Keratinocyte (primary cell): ENCODE measurements at regions not wholly inside any gene's neighbourhood (a gene's known extent, or its start where the extent isn't known, plus 50 kb on each side); places are given as distances from the start of the nearest gene placed in this dataset.

ENCODE experiments used
- DNase-seq: peaks from one replicate; pipeline ENCODE4 v3.0.0-alpha.2; 2011; ENCODE audit warnings: low read depth, missing footprints, low spot score
- FAIRE-seq: peaks from 2 replicates; lab custom pipeline; 2011; peaks lifted over from hg19 to GRCh38; lab: Jason Lieb, UNC
- H2AFZ ChIP-seq: 2 replicates; pipeline ENCODE4 v1.6.0; 2012; ENCODE audit warnings: low read length, control low read depth, inconsistent platforms; ENCODE audit not compliant: control insufficient read depth
- H3K27ac ChIP-seq: 2 replicates; pipeline ENCODE4 v1.5.1; 2011; ENCODE audit warnings: low read length; ENCODE audit not compliant: control insufficient read depth, insufficient read depth
- H3K27me3 ChIP-seq: 3 replicates; pipeline ENCODE4 v1.6.0; 2011; ENCODE audit warnings: low read length; ENCODE audit not compliant: control insufficient read depth, insufficient read depth; ENCODE audit errors: extremely low read depth
- H3K36me3 ChIP-seq, 2 experiments: 2 replicates in 1 of 2; 3 replicates in 1 of 2; pipeline ENCODE4 v1.5.1; 2011; ENCODE audit warnings: low read length in 2 of 2, mild to moderate bottlenecking in 1 of 2; ENCODE audit not compliant: control insufficient read depth in 2 of 2, insufficient read depth in 2 of 2; ENCODE audit errors: extremely low read depth in 1 of 2
- H3K4me1 ChIP-seq: 3 replicates; pipeline ENCODE4 v1.5.1; 2011; ENCODE audit warnings: low read length; ENCODE audit not compliant: control insufficient read depth, insufficient read depth; ENCODE audit errors: extremely low read depth
- H3K4me2 ChIP-seq: 3 replicates; pipeline ENCODE4 v1.6.0; 2011; ENCODE audit warnings: low read depth, low read length; ENCODE audit not compliant: control insufficient read depth, insufficient read depth; ENCODE audit errors: extremely low read depth
- H3K4me3 ChIP-seq, 3 experiments: fragments of 200-600 bp in 1 of 3; sonication (generic) in 1 of 3; 2 replicates in 2 of 3; 3 replicates in 1 of 3; pipeline ENCODE4 v1.5.1; 2011 to 2016; ENCODE audit warnings: low read length in 3 of 3, mild to moderate bottlenecking in 3 of 3, control low read depth in 2 of 3, inconsistent platforms in 1 of 3, low read depth in 1 of 3, mixed read lengths in 1 of 3, mixed run types in 1 of 3, moderate library complexity in 1 of 3; ENCODE audit not compliant: control insufficient read depth in 2 of 3, insufficient read depth in 2 of 3; ENCODE audit errors: extremely low read depth in 1 of 3
- H3K79me2 ChIP-seq: 2 replicates; pipeline ENCODE4 v1.6.0; 2012; ENCODE audit warnings: low read length; ENCODE audit not compliant: control insufficient read depth, insufficient read depth
- H3K9ac ChIP-seq: 3 replicates; pipeline ENCODE4 v1.6.0; 2011; ENCODE audit warnings: low read length; ENCODE audit not compliant: control insufficient read depth, insufficient read depth; ENCODE audit errors: extremely low read depth
- H3K9me1 ChIP-seq: 3 replicates; pipeline ENCODE4 v1.6.0; 2011; ENCODE audit warnings: low read length; ENCODE audit not compliant: control insufficient read depth, insufficient read depth; ENCODE audit errors: extremely low read depth
- H3K9me3 ChIP-seq: 2 replicates; pipeline ENCODE4 v1.5.1; 2012; ENCODE audit warnings: low read depth, low read length; ENCODE audit not compliant: control insufficient read depth
- H4K20me1 ChIP-seq: 3 replicates; pipeline ENCODE4 v1.6.0; 2011; ENCODE audit warnings: low read length; ENCODE audit not compliant: control insufficient read depth, insufficient read depth; ENCODE audit errors: extremely low read depth
- EZH2 ChIP-seq: IDR thresholded peaks from one replicate; pipeline ENCODE4 v1.6.1; 2012; ENCODE audit warnings: inconsistent platforms, mild to moderate bottlenecking, low read length, moderate library complexity
- dilution Hi-C: fragments of 300-500 bp; cut with MboI; formaldehyde crosslinking; loops from one replicate; pipeline ENCODE4 v1.7.0; 2020; ENCODE audit warnings: low sequenced_read_pairs; ENCODE audit not compliant: extremely low pct_ligation_motif_present
- TF ChIP-seq, protein P1 (sequence below), 3 experiments: IDR thresholded peaks in 1 of 3; conservative IDR thresholded peaks in 1 of 3; optimal IDR thresholded peaks in 1 of 3; 2 replicates in 2 of 3; 3 replicates in 1 of 3; pipeline versions ENCODE3 to v1.5.1; 2011; ENCODE audit warnings: low read length in 3 of 3, mild to moderate bottlenecking in 3 of 3, moderate library complexity in 2 of 3, control low read depth in 1 of 3, inconsistent platforms in 1 of 3; ENCODE audit not compliant: insufficient read depth in 2 of 3; ENCODE audit errors: extremely low read depth in 1 of 3

DNA sequence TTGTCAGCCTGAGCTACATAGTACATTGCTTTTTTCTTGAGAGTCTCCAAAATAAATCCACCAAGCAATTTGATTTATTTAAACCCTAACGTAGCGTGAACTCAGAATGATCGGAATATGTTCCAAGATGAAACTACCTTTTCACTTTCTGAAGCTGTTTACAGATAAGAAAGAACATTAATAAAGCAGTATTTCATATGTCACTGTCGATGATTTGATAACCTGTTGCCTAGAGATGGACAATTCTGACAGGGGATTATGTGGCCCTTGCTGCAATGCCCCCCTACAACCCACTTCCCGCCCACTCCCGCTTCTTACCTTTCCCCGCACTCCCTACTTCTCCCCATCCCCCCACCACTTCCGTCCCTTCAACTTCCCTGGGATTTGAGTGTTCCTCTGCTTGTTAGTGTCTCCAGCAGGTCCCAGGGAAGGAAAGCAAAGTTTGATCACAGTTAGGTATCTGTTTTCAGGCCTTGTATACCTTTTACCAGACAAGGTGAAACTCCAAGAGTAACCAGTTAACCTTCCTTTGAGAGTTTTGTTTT, 229.2 kb upstream of the HMGA2 start:
- Histone ChIP-seq H3K4me1 (peaks cover 28% of the 10 kb centered on the region), H3K36me3 (no peaks in the 10 kb centered on the region), H4K20me1 (no peaks in the 10 kb centered on the region), H3K9ac (no peak overlapping the region), H3K4me3 (no peak overlapping the region), H3K27me3 (no peaks in the 10 kb centered on the region), H3K9me3 (no peaks in the 10 kb centered on the region), H3K27ac (no peak overlapping the region), H3K9me1 (no peaks in the 10 kb centered on the region), H3K4me2 (no peak overlapping the region), H2AFZ (no peak overlapping the region), H3K79me2 (no peaks in the 10 kb centered on the region)
- FAIRE-seq (peak; percentile 49), DNase-seq (no peak)
- TF ChIP-seq EZH2 = no peak
- TF ChIP-seq, protein P1, sequence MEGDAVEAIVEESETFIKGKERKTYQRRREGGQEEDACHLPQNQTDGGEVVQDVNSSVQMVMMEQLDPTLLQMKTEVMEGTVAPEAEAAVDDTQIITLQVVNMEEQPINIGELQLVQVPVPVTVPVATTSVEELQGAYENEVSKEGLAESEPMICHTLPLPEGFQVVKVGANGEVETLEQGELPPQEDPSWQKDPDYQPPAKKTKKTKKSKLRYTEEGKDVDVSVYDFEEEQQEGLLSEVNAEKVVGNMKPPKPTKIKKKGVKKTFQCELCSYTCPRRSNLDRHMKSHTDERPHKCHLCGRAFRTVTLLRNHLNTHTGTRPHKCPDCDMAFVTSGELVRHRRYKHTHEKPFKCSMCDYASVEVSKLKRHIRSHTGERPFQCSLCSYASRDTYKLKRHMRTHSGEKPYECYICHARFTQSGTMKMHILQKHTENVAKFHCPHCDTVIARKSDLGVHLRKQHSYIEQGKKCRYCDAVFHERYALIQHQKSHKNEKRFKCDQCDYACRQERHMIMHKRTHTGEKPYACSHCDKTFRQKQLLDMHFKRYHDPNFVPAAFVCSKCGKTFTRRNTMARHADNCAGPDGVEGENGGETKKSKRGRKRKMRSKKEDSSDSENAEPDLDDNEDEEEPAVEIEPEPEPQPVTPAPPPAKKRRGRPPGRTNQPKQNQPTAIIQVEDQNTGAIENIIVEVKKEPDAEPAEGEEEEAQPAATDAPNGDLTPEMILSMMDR (optimal IDR thresholded peaks at IDR 0.05 in 1 of 3, IDR thresholded peaks at IDR 0.05 in 1 of 3, conservative IDR thresholded peaks at IDR 0.05 in 1 of 3; ENCODE audit: extremely low read depth in 1 of 3, insufficient read depth in 2 of 3, low read length in 3 of 3) = no peak
- dilution Hi-C loops = no loop called here

DNA sequence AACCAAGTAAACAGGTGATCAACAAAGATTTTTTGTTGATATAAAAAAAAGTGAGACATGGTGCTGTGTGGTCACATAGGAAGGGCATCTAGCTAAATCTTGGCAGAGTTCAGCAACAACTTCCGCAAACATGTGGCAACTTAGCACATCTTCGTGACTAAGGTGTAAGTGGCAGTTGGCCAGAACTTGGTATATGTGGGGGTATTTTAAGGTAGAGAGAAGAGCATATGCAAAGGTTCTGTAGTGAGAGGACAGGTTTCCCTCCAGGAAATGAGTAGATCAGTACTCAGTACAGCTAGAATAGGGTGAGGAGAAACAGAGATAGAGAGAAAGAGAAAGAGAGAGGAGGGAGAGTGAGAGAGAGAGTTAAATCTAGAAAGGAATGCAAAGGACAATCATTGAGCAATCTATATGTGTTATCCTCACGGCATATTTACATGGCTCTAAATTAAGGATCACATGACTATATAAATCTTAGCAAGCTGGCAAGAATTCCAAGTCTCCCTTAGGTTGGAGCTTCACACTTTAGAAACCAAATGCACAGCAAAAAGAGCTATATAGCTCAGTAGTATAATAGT, 227.7 kb upstream of the HMGA2 start:
- peak overlapping the region; percentile 62 for H3K27ac ChIP-seq
- peak overlapping the region; percentile 17 for H3K4me2 ChIP-seq
- no peaks in the 10 kb centered on the region for H3K27me3 ChIP-seq
- dilution Hi-C loops = no loop called here
- FAIRE-seq (peak; percentile 100), DNase-seq (no peak)
- H3K4me3 ChIP-seq = no peak overlapping the region
- no peak for TF ChIP-seq EZH2
- TF ChIP-seq, protein P1 (optimal IDR thresholded peaks at IDR 0.05 in 1 of 3, IDR thresholded peaks at IDR 0.05 in 1 of 3, conservative IDR thresholded peaks at IDR 0.05 in 1 of 3; ENCODE audit: extremely low read depth in 1 of 3, insufficient read depth in 2 of 3, low read length in 3 of 3) = no peak
- peak overlapping the region; percentile 29 for H3K9ac ChIP-seq
- no peak overlapping the region for H2AFZ ChIP-seq
- no peaks in the 10 kb centered on the region for H3K9me1 ChIP-seq
- H3K4me1 ChIP-seq = peaks cover 29% of the 10 kb centered on the region
- no peaks in the 10 kb centered on the region for H4K20me1 ChIP-seq
- no peaks in the 10 kb centered on the region for H3K9me3 ChIP-seq
- H3K79me2 ChIP-seq = no peaks in the 10 kb centered on the region
- no peaks in the 10 kb centered on the region for H3K36me3 ChIP-seq
